NCI-H82 treated with DMSO at 0.1 percent for 48 hours (cell line): ENCODE measurements at regions not wholly inside any gene's neighbourhood (a gene's known extent, or its start where the extent isn't known, plus 50 kb on each side); places are given as distances from the start of the nearest gene placed in this dataset.

ENCODE experiments used
- DNase-seq: peaks from one replicate; lab custom pipeline; 2025; ENCODE audit not compliant: unreplicated experiment; lab: John Stamatoyannopoulos, UW

DNA sequence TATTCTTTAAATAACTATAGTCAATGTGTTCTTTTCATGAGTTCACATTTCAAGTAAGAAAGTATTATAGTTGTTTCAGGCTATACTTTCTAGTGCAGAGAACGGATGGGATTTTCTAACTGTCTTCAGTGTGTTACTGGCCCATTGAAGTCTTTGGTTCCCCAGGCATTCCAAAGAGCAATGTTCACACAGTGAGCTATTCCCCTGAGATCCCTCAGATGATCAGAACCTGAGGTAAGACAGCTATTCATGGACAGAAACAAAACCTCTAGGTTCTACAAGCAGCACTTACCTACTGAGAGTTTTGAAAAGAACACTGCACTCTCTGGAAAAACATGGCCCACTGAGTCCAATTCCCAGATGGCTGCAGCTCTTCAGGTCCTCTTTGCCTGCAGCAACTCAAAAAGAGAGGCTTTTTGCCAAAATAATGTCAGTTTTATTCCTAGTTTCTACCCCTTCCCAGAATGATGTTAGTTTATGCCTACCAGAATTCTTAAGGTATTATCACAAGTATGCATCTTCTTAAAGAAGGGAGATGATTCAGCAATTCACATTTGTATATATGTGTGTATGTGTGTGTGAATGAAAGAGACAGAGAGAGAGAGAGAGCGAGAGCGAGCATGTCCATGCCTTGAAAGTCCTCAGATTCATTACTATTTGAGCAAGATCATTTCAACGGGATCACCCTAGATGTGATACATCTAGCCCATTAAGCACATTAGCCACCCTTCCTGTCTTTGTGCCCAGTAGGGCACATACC lies 146.1 kb downstream of the PDHA2 start:
- DNase-seq: no peak

DNA sequence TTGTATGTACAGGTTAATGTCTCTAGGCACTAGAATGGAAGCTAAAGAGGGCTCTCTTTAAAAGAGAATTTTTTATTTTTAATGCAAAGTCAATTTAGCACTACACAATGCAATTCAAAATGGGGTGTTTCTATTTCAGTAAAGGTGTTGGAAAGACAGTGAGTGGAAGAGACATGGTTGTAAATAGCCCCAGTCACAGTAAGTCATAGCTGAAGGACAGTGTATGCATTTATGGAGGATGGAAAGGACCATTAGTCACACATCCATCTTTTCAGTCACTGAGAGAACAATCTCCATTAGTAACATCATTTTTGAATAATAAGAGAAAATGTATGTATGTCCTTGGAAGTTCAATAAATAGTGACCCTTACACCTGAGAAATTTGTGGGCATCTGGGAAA lies 148.0 kb downstream of the PDHA2 start:
- no peak for DNase-seq

DNA sequence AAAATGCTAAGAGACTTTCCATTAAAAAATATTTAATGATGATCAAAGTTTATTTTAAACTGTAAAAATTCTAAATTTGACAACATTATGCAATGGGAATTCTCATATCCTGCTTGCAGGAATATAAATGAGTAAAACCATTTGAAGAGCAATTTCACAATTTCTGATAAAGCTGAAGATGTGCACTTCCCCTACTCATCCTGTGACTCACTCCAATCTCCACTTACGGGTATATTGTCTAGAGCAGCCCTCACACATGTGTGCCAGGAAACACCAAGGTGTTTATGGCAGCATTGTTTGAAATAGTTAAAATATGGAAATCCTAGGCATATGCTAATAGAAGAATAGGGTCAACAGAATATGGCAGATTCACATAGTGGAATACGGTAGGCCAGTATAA lies 158.4 kb downstream of the PDHA2 start:
- no peak for DNase-seq

DNA sequence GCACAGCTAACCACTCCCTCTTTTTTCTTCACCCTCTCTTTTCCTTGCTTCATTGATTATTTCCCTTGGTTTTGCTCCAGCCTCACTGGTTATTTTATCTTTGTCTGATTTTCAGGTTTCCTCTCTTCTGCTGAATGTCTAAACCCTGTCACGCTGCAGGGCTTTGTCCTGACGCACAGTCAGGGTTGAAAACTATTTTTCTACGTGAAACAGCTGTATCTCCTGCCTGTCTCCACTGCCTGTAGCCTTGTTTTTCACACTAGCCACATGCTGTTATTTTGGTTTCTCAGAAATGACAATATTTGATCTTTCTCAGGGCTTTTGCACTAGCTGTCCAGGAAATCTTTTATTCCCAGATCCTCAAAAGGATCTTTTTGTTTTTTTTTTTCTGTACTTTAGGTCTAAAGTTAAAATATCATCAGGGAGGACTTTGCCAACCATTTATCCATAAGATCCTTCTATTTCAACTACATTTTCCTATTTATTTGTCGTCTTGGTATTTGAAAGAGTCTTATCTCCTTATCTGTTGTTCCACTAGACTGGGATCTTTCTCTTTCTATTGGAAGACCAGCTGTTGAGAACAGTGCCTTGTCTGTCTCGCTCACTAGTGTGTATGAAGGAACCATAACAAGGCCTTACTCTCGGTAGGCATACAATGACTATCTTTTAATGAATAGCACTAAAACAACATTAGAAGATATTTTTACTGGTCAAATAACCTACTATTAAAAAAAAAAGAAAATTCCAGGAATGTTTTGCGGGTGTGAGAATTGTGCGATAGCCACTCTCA lies 164.3 kb downstream of the PDHA2 start:
- DNase-seq: no peak

DNA sequence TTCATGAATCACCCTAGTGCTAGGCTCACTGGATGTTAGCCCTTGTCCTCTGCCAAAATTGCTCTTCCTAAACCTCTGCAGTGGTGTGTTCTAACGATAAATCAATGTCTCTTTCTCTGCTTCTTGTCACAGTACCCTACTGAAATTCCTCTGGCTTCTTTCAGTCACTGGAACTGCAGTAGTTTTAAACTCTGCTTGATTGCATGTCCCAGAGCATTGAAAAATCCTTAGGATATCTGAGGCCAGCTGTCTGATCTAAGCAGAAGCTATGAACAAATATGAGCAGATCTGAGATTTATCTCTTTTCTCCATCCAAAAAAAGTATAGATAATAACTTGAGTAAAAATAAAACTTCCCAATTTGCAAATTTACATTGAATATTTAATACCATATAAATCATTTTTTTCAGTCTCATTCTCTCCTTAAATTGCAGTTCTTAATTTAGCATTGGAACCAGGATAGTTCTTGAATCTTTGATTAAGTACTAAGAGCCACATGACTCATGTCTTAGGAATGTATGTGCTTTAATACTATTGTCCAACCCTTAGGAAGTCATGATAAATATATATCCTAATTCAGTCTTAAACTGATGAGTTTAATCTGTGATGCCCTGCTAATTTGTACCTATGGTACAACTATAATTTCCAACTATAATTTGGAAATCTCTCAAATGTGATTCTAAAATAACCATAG lies 169.7 kb downstream of the PDHA2 start:
- DNase-seq: no peak

DNA sequence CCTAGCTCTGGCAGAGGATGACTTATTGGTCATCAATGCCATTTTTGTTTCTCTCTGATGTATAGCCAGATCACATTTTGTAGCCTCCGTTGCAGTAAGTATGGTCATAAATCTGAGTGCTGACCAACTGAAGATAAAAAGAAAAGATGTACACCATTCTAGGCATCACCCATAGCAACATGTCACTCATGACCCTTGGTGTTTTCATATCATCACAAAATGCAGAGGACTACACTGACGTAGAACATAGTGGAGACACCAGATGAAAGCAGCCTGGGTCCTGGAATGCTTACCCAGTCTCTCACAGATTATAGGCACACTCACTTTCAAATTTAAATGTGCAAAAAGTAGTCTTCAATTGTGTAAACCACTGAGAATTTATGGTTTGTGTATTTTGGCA lies 172.8 kb downstream of the PDHA2 start:
- no peak for DNase-seq

DNA sequence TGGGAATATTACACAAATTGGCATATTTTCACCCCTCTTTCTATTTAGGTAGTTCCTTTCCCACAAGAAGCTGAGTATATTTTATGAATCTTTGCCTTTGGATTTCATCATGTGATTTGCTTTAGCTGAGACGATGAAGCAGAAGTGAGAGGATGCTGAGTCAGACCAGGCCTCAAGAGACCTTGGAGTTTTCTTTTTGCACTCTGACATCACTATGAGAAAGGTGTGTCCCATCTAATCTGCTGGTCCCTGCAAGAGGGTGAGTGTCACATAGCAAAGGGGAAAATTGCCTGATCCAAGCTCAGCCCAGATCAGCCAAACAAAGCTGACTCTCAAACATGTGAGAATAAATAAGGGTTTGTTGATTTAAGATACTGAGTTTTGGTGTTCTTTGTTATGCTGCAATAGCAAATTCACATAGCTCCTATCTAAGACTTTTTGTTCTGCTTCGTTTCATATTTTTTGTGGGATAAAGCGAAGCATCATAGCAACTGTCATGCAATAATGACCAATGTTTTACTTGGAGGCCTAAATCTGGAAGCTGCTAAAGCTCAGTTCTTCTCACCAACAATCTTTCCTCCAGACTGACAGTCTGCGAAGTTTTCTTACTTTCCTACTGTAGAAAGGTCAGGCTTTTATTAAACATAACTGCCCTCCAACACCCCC lies 176.9 kb downstream of the PDHA2 start:
- DNase-seq: no peak

DNA sequence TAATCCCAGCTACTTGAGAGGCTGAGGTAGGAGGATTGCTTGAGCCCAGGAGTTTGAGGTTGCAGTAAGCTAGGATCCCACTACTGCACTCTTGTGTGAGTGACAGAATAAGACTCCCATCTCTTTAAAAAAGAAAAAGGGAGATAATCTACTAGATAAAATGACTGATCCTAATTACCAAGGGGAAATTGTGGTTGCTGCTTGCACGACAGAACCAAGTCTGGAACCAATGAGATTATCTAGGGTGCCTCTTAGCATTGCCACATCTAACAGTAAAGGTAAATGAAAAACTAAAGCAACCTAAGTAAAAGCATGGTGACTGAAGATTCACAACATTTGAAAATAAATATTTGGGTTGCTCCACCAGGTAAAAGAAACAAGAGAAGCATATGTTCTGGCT lies 185.1 kb downstream of the PDHA2 start:
- DNase-seq: no peak

DNA sequence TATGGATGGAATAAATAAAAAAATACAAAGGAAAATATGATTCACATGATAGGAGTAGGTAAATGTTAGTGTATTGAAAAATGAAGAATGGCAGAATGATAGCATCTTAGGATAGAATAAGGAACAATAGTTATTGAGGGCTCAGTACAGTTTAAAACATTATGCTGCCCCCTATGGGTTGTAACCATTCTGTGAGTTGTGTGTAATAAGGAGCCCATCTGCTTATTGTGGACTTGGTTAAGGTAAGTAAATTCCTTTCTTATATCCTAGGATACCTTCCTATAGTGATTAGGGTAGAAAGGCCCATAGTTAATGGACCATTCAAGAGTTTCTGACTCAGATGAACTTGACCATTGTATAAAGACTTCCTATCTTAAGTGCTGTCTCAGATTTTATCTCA lies 195.8 kb downstream of the PDHA2 start:
- no peak for DNase-seq

DNA sequence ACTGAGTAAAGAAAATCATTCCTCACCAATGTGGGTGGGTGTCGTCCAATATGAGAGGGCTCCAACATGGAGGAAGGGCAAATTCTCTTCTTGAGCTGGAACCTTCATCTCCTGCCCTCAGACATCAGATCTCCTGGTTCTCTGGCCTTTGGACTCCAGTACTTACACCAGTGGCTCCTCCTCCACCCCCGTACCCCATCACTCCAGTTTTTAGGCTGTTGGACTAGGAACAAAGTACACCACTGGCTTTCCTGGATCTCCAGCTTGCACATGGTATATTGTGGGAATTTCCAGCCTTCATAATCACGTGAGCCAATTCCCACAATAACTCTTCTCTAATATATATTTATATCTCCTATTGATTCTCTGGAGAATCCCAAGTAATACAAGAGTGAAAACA lies 196.9 kb downstream of the PDHA2 start:
- no peak for DNase-seq

DNA sequence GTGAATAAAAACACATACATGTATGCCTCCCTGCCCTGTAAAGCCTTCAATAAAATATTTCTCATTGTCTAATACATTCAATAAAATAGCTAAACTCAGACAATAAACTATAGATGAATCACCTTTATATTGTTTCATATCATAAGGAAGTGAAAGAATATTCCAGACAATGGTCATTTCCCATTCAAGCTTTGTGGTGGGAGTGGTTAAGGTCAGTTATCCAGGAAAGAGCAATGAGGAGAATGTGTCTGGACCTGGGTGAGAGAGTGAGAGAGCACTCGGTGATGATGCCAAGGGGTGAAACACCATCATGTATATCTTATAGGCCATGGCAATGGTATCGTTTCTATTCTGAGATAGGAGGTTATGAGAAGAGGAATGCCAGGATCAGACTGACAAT lies 197.8 kb downstream of the PDHA2 start:
- DNase-seq: no peak

DNA sequence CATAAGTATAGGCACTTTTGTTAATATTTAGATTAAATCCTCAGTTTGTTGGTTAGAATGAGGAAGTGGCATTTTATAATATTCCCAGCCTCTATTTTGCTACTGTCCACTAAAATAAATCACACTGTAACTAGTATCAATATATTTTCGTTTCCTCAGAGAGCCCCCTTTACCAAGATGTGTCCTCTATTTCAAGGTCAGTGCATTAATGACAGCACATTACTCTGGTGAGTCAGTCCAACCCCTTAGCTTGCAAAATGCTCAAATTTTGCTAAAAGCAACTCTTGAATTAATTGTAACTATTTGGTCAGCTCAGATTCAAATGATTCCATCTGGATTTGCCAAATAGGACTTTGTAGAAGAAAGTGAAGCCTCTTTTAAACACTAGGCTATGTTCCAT lies 199.3 kb downstream of the PDHA2 start:
- DNase-seq: no peak

DNA sequence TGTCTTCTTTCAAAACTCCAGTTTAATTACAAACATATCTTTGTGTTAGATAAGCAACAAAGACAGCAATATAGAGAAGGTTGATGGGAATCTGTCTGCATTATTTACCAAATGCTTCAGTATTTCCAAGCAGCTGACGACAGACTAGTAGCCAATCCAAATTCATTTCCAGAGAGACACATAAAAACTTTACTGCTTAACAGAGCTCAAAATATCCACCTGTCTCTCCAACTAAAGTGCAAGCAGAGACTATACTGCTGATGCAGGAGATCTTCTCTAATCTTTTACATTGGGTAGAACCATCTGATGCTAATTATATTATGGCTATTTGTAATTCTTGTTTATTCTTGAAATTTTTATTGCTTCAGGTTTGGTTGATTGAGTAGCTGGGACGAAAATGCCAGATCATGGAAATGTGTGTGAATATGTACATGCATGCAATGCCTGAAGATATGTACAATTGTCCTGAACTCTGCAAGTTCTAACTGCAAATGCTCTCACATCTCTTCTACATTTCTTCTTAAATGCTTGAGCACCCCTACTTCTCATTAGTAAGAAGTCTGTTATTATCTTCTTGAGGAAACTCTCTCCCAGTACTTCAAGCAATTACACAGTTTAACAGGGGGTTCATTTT lies 200.0 kb downstream of the PDHA2 start:
- DNase-seq: no peak

DNA sequence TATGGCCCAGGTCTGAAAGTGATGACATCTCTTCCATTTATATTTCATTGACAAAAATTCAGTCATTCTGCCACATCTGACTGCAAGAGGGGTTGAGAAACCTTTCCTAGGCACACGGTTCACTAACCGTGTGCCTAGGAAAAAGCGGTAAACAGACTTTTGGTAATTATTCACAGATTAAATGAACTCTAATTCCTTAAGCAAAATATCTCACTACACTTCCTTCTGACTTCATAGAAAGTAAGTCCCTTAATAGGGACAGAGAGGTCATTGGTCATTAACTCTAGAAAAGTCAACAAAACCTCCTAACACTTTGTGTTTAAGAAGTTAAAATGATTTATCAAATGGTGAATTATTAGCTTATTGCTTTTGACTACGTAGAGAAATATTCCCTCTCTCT lies 205.1 kb downstream of the PDHA2 start:
- DNase-seq: no peak

DNA sequence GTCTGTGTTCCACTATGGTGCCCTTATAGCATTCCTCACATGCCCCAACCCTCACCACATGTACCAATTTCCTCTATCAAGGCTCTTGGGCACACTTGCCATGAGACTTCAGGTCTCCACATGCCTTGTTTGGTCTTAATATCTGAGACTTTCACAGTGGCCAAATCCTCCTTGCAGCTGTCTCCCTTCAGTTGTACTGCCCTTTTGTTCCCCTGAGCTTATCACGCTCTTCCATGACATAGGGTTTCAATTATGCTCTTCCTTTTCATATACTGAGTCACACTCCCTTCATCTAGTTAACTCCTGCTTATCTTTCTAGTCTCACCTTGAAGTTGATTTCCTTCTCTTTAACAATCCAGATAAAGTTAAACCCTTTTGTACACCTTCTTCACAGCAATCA lies 212.9 kb downstream of the PDHA2 start:
- DNase-seq: no peak

DNA sequence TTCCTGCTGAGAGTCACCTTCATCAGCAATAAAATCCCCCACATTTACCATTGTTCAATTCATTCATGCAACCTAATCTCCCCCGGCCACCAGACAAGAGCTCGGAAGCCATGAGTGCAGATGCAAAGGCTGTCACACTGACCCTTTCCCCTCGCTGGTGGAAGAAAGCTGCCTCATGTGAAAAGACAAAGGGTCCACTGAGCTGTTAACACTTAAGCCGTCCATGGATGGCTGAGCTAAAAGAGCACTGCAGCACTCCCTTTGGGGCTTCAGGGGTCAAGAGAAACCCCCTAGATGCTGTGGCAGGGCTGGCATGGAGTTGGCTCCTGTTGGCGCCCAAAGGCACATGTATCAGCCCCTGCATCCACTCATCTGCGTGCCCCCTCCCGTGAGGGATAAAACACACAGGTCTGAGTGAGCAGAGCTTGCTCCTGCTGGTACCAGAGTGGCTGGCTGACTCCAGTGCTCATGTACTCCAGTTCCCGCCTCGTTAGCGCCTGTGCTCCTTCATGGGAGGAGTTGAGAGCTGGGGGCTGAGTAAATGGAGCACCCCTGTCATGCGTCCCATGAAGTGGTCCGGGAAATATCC lies 216.5 kb downstream of the PDHA2 start:
- no peak for DNase-seq

DNA sequence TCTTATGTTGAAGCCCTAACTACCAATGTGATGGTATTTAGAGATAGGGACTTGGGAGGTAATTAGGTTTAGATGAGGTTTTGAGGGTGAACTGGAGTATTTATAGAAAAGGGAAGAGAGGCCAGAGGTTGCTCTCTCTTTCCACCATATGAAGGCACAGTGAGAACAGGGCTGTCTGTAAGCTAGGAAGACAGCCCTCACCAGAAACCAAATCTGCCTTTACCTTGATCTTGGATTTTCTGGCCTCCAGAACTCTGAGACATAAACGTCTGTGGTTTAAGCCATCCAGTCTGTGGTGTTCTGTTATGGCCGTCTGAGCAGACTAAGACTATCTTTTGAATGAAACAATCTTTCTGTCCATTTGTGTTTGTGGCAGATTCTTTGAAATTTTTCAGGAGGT lies 223.7 kb downstream of the PDHA2 start:
- DNase-seq: no peak

DNA sequence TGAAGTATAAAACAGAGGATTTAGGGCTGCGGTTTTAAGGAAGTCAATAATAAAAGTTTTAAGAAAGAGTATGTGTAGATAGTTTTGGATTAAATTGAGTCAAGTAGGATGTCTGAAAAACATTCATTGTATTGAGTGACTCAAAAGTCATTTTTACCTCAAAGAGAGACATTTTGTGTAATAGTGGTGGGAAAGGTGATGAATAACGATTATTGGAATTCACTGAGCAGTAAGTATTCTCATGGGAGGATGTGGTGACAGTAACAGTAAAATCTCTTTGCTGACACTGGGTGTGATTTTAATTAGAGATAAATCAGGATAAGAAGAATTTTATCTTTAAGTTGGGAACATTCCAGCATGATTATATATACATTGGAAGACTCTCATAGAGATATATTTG lies 233.6 kb downstream of the PDHA2 start:
- no peak for DNase-seq

DNA sequence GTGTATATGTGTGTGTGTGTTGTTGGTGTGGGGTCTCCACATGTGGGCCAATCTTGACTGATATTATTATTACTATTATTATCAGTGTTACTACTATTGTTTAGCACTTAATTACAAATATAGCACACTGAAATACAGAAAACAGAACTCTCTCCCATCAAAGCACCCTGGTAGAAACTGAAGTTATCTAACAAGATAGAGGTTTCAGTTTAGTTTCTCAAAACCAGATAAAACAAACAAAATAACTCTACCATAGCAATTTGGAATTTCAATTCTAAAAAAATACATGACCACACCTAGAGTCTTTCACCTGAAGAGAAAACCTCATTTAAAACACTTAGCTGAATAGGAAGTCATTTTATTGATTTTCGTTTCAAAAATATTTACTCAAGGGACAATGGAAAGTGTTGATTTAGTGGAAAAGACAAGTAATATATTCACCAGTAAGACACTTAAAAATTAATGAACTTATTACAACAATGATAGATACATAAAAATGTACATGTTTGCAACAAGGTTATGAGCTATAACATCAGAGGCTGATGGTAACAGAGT lies 252.3 kb downstream of the PDHA2 start:
- no peak for DNase-seq

DNA sequence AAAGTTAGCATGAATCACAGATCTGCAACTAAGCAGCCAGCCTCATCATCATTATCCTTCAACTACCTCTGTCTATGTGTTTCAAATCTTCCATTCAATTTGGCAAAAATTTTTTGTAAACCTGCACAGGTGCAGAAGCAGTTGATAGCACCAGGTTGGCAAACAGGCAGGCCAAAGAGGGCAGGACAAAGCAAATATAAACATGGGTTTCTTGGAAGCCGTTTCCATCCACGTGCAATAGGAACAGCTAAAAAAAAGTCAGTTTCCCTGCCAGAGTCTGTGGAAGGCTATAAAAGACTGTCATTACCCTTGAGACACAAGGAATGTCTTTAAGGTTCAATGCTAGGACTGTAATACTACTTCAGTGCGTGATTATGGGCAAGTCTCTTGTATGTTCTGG lies 253.2 kb downstream of the PDHA2 start:
- no peak for DNase-seq
